ENCODE measurements at regions not wholly inside any gene's neighbourhood (a gene's known extent, or its start where the extent isn't known, plus 50 kb on each side); places are given as distances from the start of the nearest gene placed in this dataset.
"Not testable (repeated sequence)": the region's sequence is repeated elsewhere in the genome, so short reads cannot be mapped to it uniquely, and the experiment has no call there.

DNA sequence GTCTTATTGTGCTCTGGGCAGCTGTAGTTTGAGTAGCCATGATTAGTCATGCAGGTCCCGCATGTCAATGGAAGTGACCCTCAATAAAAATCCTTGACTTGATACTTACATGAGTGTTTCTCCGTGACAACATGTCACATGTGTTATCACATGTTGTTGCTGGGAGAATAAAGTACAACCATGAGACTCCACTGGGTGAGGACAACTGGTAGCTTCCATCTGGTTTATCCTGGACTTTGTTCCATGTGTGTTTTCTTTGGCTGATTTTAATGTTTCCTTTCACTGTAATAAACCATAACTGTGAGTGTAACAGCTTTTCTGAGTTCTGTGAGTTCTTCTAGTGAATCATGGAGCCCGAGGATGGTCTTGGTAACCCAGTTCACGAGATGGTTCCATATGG lies 63.1 kb upstream of the NDN start:
- DNase-seq (ENCODE audit: low read depth in 2 of 3, low spot score in 2 of 3), result no peak

DNA sequence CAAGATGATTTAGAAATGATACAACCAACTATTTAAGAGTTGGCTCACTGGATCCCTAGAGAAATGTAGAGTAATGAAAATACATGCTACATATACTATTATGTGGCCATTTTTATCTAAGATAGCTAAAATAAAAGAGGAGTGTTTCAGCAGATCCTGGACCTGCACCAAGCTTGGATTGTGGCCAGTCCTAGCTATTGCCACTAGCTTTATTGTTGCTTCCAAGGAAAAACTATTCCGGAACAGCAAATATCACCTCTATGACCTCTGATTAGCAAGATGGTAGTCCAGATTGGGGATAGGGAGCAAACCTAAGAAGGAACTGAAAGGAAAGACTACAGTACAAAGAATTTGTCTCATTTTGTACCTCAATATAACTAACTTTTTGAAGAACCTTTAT lies 63.7 kb upstream of the NDN start:
- DNase-seq (ENCODE audit: low read depth in 2 of 3, low spot score in 2 of 3), result no peak

DNA sequence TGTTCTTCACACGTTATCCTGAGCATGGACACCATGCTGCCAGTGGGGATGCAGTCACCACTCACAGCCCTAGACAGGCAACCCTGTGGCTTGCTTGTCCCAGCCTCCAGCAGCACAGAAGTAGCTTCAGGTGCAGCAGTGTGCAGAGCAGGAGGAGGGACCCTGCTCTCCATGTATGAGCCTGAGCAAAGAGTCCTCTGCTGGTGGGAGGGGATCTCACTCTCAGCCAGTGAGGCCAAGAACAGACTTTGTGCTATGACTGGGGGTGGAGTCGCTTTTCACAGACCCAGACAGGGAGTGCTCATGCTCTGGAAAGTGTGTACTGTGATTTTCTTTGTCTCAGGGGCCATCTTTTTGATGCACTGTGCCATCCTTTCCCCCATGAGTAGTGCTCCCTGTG lies 66.1 kb upstream of the NDN start:
- DNase-seq (ENCODE audit: low read depth in 2 of 3, low spot score in 2 of 3), result no peak

DNA sequence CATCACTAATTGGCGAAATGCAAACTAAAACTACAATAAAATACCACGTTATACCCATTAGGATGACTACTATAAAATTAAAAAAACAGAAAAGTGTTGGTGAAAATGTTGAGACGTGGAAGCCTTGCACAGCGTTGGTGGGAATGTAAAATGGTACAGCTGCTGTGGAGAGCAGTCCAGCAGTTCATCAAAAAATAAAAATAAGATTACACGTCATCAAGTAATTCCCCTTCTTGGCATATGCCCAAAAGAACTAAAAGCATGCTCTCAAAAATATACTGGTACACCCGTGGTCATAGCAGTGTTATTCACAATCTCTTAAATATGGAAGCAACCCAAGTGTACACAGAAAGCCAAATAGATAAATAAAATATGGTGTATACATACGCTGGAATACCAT lies 71.8 kb upstream of the NDN start:
- DNase-seq (ENCODE audit: low read depth in 2 of 3, low spot score in 2 of 3), result no peak

DNA sequence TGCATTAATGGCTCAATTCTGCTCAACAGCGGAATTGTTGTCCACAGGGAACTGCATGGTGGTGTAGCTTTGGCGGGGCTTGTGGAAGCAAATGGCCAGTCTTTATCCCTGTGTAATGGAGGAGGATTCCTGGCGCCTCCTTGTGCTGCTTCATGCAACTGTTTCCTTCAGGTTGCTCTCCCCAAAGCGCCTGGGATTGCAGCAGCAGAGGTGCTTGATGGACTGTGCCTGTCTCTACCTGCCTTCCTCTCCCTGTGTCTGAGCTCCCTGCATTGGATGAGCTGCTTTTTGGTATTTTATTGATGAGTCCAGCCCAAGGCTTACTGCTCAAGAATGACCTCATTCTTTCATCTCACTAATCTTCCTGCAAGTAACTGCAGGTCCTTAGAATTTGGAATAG lies 72.9 kb upstream of the NDN start:
- DNase-seq (ENCODE audit: low read depth in 2 of 3, low spot score in 2 of 3), result no peak

DNA sequence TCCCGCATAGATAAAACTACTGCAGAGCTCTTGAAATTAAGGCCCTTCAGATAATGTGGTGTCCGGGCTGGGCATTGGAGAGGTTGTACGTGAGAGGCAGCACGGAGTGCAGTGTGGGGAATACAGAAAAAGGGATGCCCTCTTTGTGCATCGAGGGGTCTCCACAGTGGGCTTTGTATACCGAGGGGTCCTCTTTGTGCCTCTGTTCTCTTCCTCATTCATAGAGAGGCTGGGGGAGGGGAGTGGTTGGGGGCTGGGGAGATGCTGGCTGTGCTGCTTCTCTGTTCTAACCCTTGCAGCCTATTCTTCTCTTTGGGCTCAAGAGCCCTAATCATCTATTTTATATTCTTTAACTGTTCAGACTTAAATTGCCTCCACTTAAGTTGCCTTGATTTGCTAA lies 74.3 kb upstream of the NDN start:
- DNase-seq (ENCODE audit: low read depth in 2 of 3, low spot score in 2 of 3), result no peak

DNA sequence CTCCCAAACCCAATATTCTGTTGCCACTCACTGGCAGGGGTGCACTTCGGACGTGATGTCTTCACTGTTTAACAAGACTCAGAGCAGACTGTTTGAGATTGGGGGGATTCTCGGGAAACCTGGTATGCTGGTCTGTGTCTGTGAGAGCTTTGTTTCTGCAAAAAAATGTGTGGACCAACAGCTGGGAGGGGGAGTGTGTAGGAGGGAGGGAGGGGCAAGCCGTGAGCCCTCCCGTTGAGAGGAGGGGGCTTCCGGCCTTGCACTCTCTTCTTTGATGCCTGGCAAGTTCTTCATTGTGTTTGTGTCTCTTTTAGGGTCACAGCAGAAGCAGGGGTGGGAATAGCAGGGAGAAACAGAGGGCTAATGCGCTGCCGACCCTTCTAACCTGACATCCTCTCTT lies 74.9 kb upstream of the NDN start:
- DNase-seq (ENCODE audit: low read depth in 2 of 3, low spot score in 2 of 3), result no peak

DNA sequence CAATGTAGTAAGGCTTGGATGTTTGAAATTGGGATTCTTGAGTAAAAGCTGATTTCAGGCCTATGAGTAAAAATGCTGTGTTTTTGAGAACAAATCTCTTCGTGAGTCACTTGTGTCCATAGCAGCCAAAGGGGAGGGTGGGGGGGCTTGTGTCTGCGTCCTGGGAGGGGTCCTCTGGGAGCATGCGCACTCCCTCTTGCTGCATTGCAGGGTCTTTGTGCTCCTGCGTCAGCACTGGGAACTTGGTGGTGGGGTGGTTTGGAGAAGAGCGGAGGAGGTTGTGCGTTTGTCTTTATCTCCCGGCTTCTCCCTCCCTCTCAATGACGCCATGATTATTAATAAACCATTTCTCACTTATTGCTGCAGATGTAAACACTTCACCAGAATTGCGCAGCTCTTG lies 75.9 kb upstream of the NDN start:
- no peak for DNase-seq (ENCODE audit: low read depth in 2 of 3, low spot score in 2 of 3)

DNA sequence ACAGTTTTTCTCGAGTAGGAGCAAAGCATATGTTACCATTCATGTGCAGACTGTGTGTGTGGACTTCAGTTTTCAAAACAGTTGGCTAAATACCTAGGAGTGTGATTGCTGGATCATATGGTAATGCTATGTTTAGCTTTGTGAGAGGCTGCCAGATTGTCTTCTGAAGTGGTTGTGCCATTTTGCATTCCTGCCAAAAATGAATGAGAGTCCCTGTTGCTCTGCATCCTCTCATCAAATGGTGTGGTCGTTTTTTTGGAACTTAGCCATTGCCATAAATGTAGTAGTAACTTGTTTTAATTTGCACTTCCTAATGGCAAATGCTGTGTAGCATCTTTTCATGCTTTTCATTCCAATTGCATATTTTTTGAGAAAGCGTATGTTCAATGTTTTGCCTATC lies 77.2 kb upstream of the NDN start:
- DNase-seq (ENCODE audit: low read depth in 2 of 3, low spot score in 2 of 3), result no peak

DNA sequence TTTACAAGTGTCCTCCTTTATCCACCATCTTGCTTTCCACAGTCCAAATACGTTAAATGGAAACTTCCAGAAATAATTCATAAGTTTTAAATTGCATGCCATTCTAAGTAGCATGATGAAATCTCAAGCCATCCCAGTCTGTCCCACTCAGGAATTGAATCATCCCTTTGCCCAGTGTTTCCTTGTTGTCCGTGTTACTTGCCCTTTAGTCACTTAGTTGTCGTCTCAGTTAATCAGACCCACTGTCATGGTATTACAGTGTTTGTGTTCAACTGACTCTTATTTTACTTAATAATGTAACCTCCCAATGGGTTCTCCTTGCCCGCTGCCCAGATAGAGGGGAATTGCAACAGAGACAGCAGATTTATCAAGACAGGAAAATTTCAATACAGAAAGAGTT lies 77.6 kb upstream of the NDN start:
- DNase-seq (ENCODE audit: low read depth in 2 of 3, low spot score in 2 of 3), result no peak

DNA sequence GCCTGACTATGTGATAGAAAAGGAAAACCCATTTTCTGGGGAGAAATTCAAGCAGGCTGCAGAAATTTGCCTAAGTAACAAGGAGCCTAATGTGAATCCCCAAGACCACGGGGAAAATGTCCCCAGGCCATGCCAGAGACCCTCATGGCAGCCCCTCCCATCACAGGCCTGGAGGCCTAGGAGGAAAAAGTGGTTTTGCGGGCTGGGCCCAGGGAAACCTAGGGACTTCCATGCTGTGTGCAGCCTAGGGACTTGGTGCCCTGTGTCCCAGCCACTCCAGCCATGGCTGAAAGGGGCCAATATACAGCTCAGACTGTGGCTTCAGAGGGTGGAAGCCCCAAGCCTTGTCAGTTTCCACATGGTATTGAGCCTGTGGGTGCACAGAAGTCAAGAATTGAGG lies 79.7 kb upstream of the NDN start:
- not testable (repeated sequence) for DNase-seq (ENCODE audit: low read depth in 2 of 3, low spot score in 2 of 3)

DNA sequence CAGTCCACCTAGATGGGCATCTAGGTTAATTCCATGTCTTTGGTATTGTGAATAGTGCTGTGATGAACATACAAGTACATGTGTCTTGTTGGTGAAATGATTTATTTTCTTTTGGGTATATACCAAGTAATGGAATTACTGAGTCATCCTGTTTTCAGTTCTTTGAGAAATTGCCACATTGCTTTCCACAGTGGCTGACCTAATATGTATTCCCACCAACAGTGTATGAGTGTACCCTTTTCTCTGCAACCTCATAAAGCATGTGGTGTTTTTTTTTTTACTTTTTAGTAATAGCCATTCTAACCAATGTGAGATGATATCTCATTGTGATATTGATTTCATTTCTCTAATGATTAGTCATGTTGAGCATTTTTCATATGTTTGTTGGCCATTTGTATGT lies 86.0 kb upstream of the NDN start:
- no peak for DNase-seq (ENCODE audit: low read depth in 2 of 3, low spot score in 2 of 3)

DNA sequence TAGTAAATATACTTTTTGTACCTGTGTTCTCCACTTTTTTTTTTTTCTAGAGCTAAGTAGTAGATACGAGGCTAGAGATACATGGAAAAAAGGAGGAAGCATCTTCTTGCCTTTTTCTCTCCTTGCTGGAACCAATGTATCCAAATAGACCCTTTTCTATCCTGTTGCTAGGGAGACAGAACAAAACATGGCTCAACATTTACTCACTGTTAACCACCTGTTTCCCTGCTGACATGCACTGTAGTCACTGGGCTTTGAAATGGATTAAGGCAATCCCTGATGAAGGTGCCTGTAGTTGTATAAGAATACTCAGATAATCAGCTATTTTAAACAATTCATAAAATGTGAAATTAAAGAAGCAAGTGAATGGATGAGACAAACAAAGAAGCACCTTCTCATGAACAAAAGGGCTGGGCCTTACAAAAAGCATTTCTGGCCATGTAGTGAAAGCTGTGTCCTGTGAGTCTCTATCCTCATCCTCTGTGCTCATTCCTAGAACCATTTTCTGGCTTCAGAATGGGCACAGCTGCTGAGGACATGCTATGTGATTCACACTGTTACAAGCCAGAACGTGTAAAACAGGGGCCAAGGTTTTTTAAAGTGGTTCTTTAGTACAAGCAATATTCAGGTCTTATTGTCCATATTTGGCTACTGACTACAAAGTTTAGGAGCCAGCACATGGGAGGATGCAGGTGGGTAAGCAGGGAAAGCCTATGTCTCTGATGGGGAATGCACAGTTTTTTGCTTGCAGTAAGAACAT lies 100.4 kb upstream of the NDN start:
- DNase-seq (ENCODE audit: low read depth in 2 of 3, low spot score in 2 of 3), result no peak

DNA sequence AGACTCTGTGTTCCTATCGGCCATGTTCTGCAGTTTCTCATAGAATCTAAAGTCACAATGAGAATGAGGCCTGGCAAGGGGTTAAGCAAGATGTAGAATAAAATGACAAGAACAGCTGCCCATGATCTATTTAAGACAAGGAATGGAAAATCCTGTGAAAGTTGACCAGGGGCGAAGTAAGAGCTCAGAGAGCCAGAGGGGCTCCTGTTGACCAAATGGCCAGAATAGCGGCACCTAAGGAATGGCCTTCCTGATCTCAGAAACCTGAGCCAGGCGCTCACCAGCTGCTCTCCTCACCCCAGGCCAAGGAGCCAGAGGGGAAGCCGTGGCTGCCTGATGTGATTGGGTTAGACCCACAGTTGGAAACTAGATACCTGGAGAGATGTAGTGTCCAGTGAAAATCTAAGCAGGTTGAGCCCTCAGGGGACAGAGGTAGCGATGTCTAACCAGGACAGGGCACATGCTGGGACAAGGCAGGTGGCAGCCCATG lies 106.1 kb upstream of the NDN start:
- no peak for DNase-seq (ENCODE audit: low read depth in 2 of 3, low spot score in 2 of 3)

DNA sequence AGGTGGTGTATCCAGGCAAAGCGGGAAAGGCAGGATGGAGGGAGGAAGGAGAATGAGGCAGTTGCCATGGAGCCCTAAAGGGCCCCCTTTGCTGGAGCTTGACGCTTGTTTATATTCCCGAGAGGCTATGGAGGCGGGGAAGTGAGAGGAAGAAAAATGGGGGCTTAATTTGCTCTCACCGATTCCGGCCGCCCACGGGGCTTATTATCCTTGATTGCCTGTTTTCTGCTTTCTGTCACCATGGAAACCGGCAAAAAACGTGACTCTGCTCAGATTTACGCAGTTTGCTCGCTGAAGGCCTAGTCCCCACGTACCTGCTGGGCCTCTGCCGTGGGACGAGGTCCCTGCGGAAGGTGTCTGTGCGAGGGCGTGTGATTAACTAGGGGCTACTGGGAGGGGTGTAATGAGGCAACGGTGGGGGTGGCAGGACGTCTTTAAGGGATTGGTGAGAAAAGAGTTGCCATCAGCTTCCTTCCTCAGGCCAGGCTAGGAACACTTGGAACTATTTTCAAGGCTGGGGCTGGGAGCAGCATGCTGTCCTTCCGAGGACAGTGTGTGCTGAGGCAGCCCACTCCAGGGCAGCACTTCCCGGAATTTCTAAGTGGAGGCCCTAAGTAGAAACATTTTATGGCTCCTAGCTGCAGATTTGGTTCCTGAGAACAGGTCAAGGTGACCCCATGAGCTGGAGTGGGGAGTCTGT lies 110.8 kb upstream of the NDN start:
- no peak for DNase-seq (ENCODE audit: low read depth in 2 of 3, low spot score in 2 of 3)

DNA sequence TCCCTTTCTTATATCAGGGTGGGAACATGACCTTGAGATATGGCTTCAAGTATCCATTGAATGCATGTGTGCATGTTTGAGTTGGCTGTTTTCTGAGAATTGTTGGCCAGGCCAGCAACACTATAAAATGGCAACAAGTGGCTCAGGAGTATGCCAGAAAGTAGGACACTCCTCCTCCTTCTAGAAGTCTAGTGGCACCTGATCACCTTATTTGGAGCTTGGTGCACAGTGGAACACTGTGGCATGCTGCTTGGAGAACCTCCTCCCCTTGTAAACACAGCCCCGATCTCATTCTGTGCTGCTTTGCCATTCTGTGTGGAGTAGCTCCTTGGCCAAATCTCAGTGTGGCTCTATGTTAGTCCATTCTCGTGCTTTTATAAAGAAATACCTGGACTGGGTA lies 114.8 kb upstream of the NDN start:
- no peak for DNase-seq (ENCODE audit: low read depth in 2 of 3, low spot score in 2 of 3)

DNA sequence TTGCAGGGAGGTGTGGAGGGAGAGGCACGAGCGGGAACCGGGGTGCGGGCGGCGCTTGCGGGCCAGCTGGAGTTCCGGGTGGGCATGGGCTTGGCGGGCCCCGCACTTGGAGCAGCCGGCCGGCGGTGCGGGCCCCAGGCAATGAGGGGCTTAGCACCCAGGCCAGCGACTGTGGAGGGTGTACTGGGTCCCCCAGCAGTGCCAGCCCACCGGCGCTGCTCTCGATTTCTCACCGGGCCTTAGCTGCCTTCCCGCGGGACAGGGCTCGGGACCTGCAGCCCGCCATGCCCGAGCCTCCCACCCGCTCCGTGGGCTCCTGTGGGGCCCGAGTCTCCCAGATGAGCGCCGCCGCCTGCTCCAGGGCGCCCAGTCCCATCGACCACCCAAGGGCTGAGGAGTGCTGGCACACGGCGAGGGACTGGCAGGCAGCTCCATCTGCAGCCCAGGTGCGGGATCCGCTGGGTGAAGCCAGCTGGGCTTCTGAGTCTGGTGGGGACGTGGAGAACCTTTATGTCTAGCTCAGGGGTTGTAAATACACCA lies 115.9 kb upstream of the NDN start:
- DNase-seq (ENCODE audit: low read depth in 2 of 3, low spot score in 2 of 3), result not testable (repeated sequence)

DNA sequence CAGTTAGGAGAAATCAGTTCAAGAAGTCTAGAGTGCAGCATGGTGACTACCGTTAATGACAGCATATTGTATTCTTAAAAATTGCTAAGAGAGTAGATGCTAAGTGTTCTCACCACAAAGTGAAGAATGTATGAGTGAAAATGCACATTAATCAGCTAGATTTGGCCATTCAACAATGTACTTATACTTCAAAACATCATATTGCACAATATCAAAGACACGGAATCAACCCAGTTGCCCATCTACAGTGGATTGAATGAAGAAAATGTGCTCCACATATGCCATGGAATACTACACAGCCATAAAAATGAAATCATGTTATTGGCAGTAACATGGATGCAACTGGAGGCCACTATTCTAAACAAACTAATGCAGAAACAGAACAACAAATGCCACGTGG lies 119.9 kb upstream of the NDN start:
- no peak for DNase-seq (ENCODE audit: low read depth in 2 of 3, low spot score in 2 of 3)

DNA sequence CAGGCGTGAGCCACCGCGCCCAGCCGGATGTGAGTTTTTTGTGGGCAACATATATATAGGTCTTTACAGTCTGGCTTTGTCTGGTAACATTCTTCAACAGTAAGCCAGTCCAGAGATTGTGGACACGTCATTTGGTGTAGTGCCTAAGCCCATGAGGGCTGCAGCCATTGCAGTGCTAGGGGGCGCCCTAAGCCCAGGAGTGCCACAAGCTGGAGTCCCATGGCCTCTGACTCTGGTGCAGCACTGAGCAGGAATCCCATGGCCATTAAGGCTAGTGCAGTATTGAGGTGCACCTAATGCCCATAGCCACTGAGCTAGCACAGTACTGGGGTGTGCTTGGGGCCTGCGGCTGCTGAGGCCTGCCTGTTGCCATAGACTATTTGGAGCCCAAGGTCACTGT lies 136.4 kb upstream of the NDN start:
- peak in 2 of 3 donors; percentile 1 to 9 for DNase-seq (ENCODE audit: low read depth in 2 of 3, low spot score in 2 of 3)

DNA sequence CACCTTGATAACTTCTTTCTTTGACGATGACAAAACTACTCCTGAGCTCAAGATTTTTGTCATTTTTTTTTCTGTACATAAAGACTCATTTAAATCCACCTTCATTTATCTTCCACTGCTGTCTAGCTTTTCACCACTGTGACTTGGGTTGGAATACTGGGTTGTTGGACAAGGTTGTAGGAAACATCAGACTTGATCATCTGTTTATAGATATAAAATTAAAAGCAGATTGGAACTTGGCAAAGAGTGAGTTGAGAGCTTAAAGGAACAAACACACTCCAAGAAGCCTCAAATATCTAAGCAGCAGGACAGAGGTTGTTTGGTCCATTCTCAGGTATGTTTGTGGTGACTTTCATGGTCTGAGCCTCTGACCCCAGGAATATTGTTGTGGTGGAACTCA lies 141.7 kb upstream of the NDN start:
- no peak for DNase-seq (ENCODE audit: low read depth in 2 of 3, low spot score in 2 of 3)

DNA sequence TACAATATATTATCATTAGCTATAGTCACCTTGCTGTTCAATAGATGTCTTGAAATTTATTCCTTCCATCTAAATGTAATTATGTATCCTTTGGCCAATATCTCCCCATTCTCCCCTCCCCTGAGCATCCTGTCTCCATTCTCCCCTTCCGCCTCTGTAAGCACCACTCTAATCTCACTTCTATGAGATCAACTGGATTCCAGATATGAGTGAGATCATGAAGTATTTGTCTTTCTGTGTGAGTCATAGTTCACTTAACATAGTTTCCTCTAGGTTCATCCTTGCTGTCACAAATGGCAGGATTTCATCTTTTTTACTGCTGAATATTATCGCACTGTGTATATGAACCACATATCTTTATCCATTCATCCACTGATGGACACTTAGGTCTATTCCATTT lies 148.8 kb upstream of the NDN start:
- no peak for DNase-seq (ENCODE audit: low read depth in 2 of 3, low spot score in 2 of 3)

DNA sequence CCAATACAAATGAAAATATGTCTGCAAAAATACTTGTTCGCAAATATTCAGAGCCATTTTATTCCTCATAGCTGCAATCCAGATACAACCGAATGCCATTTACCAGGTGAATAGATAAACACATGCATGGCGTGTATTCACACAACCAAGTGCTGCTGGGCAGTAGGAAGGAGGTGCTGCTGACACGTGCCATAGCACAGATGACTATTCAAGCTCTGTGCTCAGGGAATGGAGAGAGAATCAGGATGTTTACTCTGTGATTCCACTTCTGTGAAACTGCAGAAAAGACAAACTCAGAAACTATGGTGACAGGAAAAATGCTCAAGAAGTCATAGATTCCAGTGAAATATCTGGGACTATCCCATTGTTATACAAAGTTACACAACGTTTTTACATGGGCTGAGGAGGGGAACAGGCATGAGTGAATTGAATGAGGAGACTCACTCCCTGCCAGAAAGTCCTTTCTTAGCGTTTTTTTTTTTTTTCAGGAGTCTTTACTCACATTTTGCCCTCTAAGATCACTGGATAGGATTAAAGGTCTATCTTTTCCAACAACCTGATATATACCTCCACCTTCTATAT lies 152.9 kb upstream of the NDN start:
- DNase-seq (ENCODE audit: low read depth in 2 of 3, low spot score in 2 of 3), result no peak

All from hematopoietic multipotent progenitor cell (in vitro differentiated cells).